K562 (cell line): ENCODE measurements at regions not wholly inside any gene's neighbourhood (a gene's known extent, or its start where the extent isn't known, plus 50 kb on each side); places are given as distances from the start of the nearest gene placed in this dataset.

ENCODE experiments used
- ATAC-seq: fragments of 200-7000 bp; cut with Tn5 transposase; 3 replicates; pipeline ENCODE4 v1.9.1; 2020; ENCODE audit warnings: moderate library complexity
- BruUV-seq: library from RNA; stranded (reverse); fragments of 400-500 nt; replicated peaks from 2 replicates; lab custom pipeline; 2021; lab: Mats Ljungman, UMichigan
- CTCF ChIA-PET: fragments of 300-600 bp; formaldehyde crosslinking; extraction: SDS; loops from one replicate; lab custom pipeline; 2021; ENCODE audit warnings: low intra/inter-chr PET ratio; lab: Yijun Ruan, JAX
- POLR2A ChIA-PET: fragments of 300-600, 350-650 bp; sonication (Branson Sonifier 250); formaldehyde crosslinking; extraction: SDS; loops from one replicate; lab custom pipeline; 2021; ENCODE audit warnings: antibody characterized with exemption, inconsistent platforms; lab: Yijun Ruan, JAX
- DNase-seq, 4 experiments: peaks; one replicate each; pipeline versions ENCODE4 v3.0.0 to v3.0.0-alpha.2; 2011 to 2018; ENCODE audit warnings: low spot score in 3 of 4, mixed read lengths in 3 of 4; ENCODE audit errors: extremely low read depth in 1 of 4
- FAIRE-seq: peaks from 2 replicates; lab custom pipeline; 2011; peaks lifted over from hg19 to GRCh38; lab: Jason Lieb, UNC
- H2AFZ ChIP-seq: 2 replicates; pipeline ENCODE4 v1.6.0; 2011; ENCODE audit warnings: low read depth, low read length, control low read depth, inconsistent platforms
- H3K27ac ChIP-seq: fragments of 200-600 bp; 3 replicates; pipeline ENCODE4 v1.8.0; 2011; ENCODE audit warnings: low read depth, mild to moderate bottlenecking, control low read depth, inconsistent platforms, low read length, moderate library complexity, mixed read lengths; ENCODE audit errors: extremely low read depth
- H3K27me3 ChIP-seq, 2 experiments: fragments of 300-600 bp in 1 of 2; 2 replicates in 1 of 2; 3 replicates in 1 of 2; pipeline versions ENCODE4 v1.6.0 to v1.8.0; 2011; ENCODE audit warnings: inconsistent platforms in 2 of 2, low read length in 2 of 2, mild to moderate bottlenecking in 1 of 2, mixed read lengths in 1 of 2, moderate library complexity in 1 of 2; ENCODE audit not compliant: control insufficient read depth in 2 of 2, insufficient read depth in 2 of 2
- H3K36me3 ChIP-seq: fragments of 300-600 bp; 3 replicates; pipeline ENCODE4 v1.8.0; 2011; ENCODE audit warnings: mild to moderate bottlenecking, low read length, inconsistent platforms; ENCODE audit not compliant: control insufficient read depth, insufficient read depth
- H3K4me1 ChIP-seq, 2 experiments: fragments of 200-600 bp in 1 of 2; replicated peaks in 1 of 2; 2 replicates in 1 of 2; 3 replicates in 1 of 2; pipeline versions ENCODE4 v1.5.1 to v1.8.0; 2011; ENCODE audit warnings: inconsistent platforms in 2 of 2, low read length in 2 of 2, mild to moderate bottlenecking in 1 of 2, mixed read lengths in 1 of 2, moderate library complexity in 1 of 2; ENCODE audit not compliant: control insufficient read depth in 2 of 2, insufficient read depth in 2 of 2
- H3K4me2 ChIP-seq: 2 replicates; pipeline ENCODE4 v1.6.1; 2011; ENCODE audit warnings: low read length, control low read depth, inconsistent platforms, mixed read lengths; ENCODE audit not compliant: insufficient read depth
- H3K4me3 ChIP-seq: fragments of 200-600 bp; sonication (generic), shearing (Covaris generic); 2 replicates; pipeline ENCODE4 v1.5.1; 2016; ENCODE audit warnings: control low read depth, inconsistent platforms
- H3K79me2 ChIP-seq: fragments of 200-600 bp; 3 replicates; pipeline ENCODE4 v1.8.0; 2011; ENCODE audit warnings: low read length, inconsistent platforms; ENCODE audit not compliant: control insufficient read depth, insufficient read depth
- H3K9ac ChIP-seq, 2 experiments: 2 replicates each; pipeline versions ENCODE4 v1.6.0 to v1.6.1; 2011; ENCODE audit warnings: low read depth in 2 of 2, low read length in 2 of 2, control low read depth in 1 of 2, inconsistent platforms in 1 of 2, mild to moderate bottlenecking in 1 of 2, mixed read lengths in 1 of 2; ENCODE audit not compliant: insufficient read depth in 1 of 2
- H3K9me1 ChIP-seq: one replicate; pipeline ENCODE4 v1.6.0; 2011; ENCODE audit warnings: inconsistent platforms, mild to moderate bottlenecking, low read length, moderate library complexity; ENCODE audit not compliant: control insufficient read depth, insufficient read depth
- H3K9me3 ChIP-seq: replicated peaks from 2 replicates; pipeline ENCODE4 v1.5.1; 2011; ENCODE audit warnings: low read depth, low read length, inconsistent platforms; ENCODE audit not compliant: control insufficient read depth, insufficient read depth
- H4K20me1 ChIP-seq: replicated peaks from 2 replicates; pipeline ENCODE4 v1.6.1; 2011; ENCODE audit warnings: low read length, inconsistent platforms, mixed read lengths; ENCODE audit not compliant: control insufficient read depth, insufficient read depth
- CLOCK ChIP-seq: fragments of 250-450 bp; sonication (Bioruptor Pico); IDR thresholded peaks from 2 replicates; pipeline ENCODE4 v1.4.0; 2020; ENCODE audit warnings: mild to moderate bottlenecking, moderate library complexity, borderline replicate concordance
- FOXA3 ChIP-seq, 2 experiments: fragments of 450-650 bp in 1 of 2; sonication (generic) in 1 of 2; formaldehyde crosslinking; IDR thresholded peaks in 1 of 2; conservative IDR thresholded peaks in 1 of 2; 2 replicates each; pipeline versions ENCODE4 v1.4.0 to v1.8.0; 2020 to 2022; ENCODE audit warnings: mild to moderate bottlenecking in 2 of 2, missing genetic modification reagents in 1 of 2
- FOXJ3 ChIP-seq: sonication (generic); formaldehyde crosslinking; IDR thresholded peaks from 2 replicates; pipeline ENCODE4 v1.4.0; 2020; ENCODE audit warnings: mild to moderate bottlenecking, missing genetic modification reagents
- NEUROD1 ChIP-seq: fragments of 150-350 bp; IDR thresholded peaks from 2 replicates; pipeline ENCODE4 v1.6.1; 2014; ENCODE audit warnings: borderline replicate concordance, low read length, low read depth; ENCODE audit not compliant: partially characterized antibody
- SMARCE1 ChIP-seq: fragments of 450-650 bp; IDR thresholded peaks from 2 replicates; pipeline ENCODE4 v1.7.1; 2016; ENCODE audit warnings: mild to moderate bottlenecking
- ZNF740 ChIP-seq, 3 experiments: fragments of 200-800 bp in 1 of 3; sonication (Bioruptor generic) in 1 of 3; sonication (generic) in 1 of 3; formaldehyde crosslinking in 1 of 3; IDR thresholded peaks; 2 replicates each; pipeline versions ENCODE4 v1.6.1 to v1.8.0; 2016 to 2022; ENCODE audit warnings: mild to moderate bottlenecking in 2 of 3, missing compliant biosample characterization in 2 of 3, missing genetic modification characterization in 2 of 3, missing genetic modification reagents in 1 of 3
- WGBS: fragments of 100-300 bp; shearing (Covaris generic); methylation state at CpG from one replicate; pipeline ENCODE4 v1.1.6; 2016; ENCODE audit warnings: low coverage, mixed read lengths; ENCODE audit not compliant: insufficient coverage; ENCODE audit errors: missing lambda C conversion rate; 5-methylcytosine and 5-hydroxymethylcytosine counted together
- in situ Hi-C: fragments of 300-500 bp; cut with MboI; formaldehyde crosslinking; loops from 4 replicates; pipeline ENCODE4 v1.15.0; 2018; ENCODE audit warnings: inconsistent platforms, mixed read lengths
- intact Hi-C: fragments of 100-400 bp; cut with micrococcal nuclease; formaldehyde crosslinking; loops from 2 replicates; pipeline ENCODE4 v1.14.2; 2022
- TF ChIP-seq, protein P1 (sequence below): fragments of 450-650 bp; formaldehyde crosslinking; IDR thresholded peaks from 2 replicates; pipeline ENCODE4 v1.4.0; 2020; ENCODE audit warnings: mild to moderate bottlenecking, moderate library complexity

DNA sequence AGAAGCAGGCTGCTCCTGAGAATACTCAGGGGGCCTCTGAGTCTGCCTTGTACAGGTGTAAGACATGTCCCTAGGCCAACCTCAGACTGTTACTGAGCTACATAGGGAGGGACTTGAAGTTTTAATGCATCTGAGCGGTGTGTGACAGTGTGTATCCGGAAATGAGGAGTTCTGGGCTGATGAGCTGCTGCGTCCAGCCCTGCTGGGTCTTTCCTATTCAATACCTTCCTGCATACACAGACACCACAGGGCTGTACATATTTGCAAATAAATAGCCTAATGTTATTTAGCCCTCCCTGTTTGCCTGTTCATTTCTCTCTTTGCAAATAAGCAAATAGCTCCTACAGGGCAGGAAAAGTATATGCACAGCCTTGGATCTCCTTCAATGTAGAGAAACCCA lies 134.7 kb upstream of the KIRREL3 start (continued):
- TF ChIP-seq, protein P1, sequence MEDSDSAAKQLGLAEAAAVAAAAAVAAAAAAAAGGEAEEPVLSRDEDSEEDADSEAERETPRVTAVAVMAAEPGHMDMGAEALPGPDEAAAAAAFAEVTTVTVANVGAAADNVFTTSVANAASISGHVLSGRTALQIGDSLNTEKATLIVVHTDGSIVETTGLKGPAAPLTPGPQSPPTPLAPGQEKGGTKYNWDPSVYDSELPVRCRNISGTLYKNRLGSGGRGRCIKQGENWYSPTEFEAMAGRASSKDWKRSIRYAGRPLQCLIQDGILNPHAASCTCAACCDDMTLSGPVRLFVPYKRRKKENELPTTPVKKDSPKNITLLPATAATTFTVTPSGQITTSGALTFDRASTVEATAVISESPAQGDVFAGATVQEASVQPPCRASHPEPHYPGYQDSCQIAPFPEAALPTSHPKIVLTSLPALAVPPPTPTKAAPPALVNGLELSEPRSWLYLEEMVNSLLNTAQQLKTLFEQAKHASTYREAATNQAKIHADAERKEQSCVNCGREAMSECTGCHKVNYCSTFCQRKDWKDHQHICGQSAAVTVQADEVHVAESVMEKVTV = no peak
- TF ChIP-seq SMARCE1 = no peak

- ChIA-PET CTCF (no interaction called here), POLR2A (no interaction called here)
- in situ Hi-C loops = no loop called here
- no peak for DNase-seq
- no peaks in the 10 kb centered on the region for H3K4me1 ChIP-seq
- H4K20me1 ChIP-seq = no peaks in the 10 kb centered on the region
- H3K36me3 ChIP-seq = no peaks in the 10 kb centered on the region
- no peak overlapping the region for H3K27ac ChIP-seq
- no peak overlapping the region for H2AFZ ChIP-seq
- no peak for ATAC-seq
- H3K4me3 ChIP-seq = no peak overlapping the region
- H3K9me3 ChIP-seq = no peaks in the 10 kb centered on the region; the same call in 1 of the 2 replicates
- TF ChIP-seq ZNF740 (CRISPR knock-in tag; IDR thresholded peaks at IDR 0.05) = no peak
- TF ChIP-seq ZNF740 (tag; IDR thresholded peaks at IDR 0.05) = no peak
- TF ChIP-seq NEUROD1 = no peak
- no peak for TF ChIP-seq CLOCK
- TF ChIP-seq FOXA3 (CRISPR knock-in tag; conservative IDR thresholded peaks at IDR 0.05 in 1 of 2, IDR thresholded peaks at IDR 0.05 in 1 of 2) = no peak
- TF ChIP-seq FOXJ3 (CRISPR knock-in tag) = no peak
- TF ChIP-seq, all 486 proteins: peak for 0
- intact Hi-C loops = no loop called here
- no peaks in the 10 kb centered on the region for H3K27me3 ChIP-seq
- 3% methylated on average over 6 of the region's 6 CpGs for WGBS
- H3K9ac ChIP-seq = no peak overlapping the region
- FAIRE-seq = no peak
- no peaks in the 10 kb centered on the region for H3K9me1 ChIP-seq
- H3K4me2 ChIP-seq = no peak overlapping the region
- H3K79me2 ChIP-seq = no peaks in the 10 kb centered on the region
- BruUV-seq = no TSS peak
Measured at GRCh38 chr11:127133061-127133460, 132.5 kb upstream of the KIRREL3 start.
